NCI-H226 (cell line): ENCODE measurements at regions not wholly inside any gene's neighbourhood (a gene's known extent, or its start where the extent isn't known, plus 50 kb on each side); places are given as distances from the start of the nearest gene placed in this dataset.
"Not testable (repeated sequence)": the region's sequence is repeated elsewhere in the genome, so short reads cannot be mapped to it uniquely, and the experiment has no call there.

Source experiments
- DNase-seq: peaks from one replicate; pipeline ENCODE4 v3.0.0-alpha.2; 2015

- no peak for DNase-seq
Observed at GRCh38 chr7:156545979-156546378, 94.6 kb upstream of the RNF32 start.

- DNase-seq: no peak
Observed at GRCh38 chr7:156544919-156545715, 95.5 kb upstream of the RNF32 start.

DNA sequence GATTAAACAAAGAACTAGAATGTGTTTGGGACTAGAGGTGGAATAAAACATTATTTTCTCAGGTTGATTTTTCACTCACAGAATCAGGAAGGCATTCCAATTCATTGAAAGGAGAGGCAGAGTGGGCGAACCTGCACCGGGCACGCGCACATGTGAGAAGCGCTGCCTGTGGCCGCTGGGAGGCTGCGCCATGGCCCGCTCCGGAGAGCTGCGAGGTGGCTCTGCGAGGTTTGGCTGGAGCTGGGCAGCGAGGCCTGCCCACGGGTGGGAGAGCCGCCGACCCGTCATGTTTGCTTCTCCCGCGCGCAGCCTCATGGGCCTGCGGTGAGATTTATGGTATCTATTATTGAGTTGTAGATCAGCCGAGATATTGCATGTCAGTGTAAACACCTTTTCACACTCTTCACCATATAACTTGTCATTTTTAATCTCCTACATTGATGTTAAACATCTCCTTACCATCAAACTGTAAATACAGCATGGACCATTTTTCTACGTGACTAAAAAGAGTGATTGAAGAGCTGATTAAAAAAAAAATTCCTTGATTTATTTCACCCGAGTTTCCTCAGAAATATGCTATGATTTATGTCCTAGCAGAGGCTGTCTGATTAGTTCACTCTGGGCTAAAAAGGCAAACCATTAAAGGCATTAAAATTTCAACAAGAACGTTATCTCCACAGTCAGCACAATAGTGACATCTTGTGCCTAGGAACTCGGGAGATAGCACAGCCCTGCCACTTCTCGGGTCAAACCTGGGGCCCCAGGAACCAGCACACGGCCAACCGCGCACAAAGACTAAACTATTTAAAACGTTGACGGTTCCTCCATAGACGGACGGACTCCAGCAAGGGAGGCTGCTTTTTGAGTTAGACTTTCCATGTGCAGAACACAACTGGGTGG lies 96.6 kb upstream of the RNF32 start:
- DNase-seq: no peak

- no peak for DNase-seq
Observed at GRCh38 chr7:156540619-156541165, 99.9 kb upstream of the RNF32 start.

- DNase-seq: no peak
Observed at GRCh38 chr7:156539999-156540398, 100.6 kb upstream of the RNF32 start.

GRCh38 chr7:156537006-156537405 lies 103.6 kb upstream of the RNF32 start:
- DNase-seq: no peak

GRCh38 chr7:156534925-156535324 lies 105.6 kb upstream of the RNF32 start:
- no peak for DNase-seq

DNA sequence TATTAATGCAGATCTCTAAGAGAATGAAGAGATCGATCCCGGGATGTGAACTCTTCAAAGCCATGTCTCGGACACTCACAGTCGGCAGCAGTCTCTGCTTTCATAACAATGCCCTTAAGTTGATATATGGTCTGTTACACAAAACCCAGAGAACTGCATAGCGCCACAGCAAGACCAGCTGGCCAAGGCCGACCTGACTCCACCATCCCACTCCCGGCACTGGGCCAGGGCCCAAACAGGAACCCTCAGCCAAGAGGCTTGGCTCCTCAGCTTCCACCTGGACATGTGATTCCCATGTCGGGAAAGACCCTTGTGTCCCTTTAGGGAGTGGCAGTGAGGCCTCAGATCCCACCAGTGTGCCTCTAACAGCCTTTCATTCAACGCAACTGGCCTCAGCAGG lies 106.6 kb upstream of the RNF32 start:
- no peak for DNase-seq

GRCh38 chr7:156533420-156533819 lies 107.2 kb upstream of the RNF32 start:
- DNase-seq: no peak

DNA sequence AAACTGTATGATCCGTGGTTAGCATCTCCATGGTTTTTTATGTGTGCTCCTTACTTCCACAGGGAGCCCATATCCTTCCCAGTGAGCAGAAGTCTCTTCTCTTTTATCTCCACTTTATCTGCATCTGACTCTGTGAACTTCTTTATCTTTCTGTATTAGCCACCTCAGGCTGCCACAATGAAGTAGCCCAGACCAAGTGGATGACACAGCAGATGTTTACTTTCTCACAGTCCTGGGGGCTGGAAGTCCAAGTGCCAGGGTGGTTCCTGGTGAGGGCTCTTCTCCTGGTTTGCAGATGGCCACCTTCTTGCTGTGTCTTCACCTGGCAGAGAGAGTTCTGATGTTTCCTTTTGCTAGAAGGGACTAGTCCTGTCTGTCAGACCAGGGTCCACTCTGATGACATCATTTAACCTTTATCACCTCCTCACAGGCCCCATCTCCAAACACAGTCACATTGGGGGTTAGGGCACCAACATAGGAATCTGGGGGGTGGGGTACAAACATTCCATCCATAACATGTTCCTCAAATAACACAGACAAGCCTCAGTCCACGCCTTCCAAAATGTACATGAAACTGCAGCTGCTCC lies 108.5 kb upstream of the RNF32 start:
- no peak for DNase-seq

- no peak for DNase-seq
Observed at GRCh38 chr7:156529956-156530355, 110.6 kb upstream of the RNF32 start.

DNA sequence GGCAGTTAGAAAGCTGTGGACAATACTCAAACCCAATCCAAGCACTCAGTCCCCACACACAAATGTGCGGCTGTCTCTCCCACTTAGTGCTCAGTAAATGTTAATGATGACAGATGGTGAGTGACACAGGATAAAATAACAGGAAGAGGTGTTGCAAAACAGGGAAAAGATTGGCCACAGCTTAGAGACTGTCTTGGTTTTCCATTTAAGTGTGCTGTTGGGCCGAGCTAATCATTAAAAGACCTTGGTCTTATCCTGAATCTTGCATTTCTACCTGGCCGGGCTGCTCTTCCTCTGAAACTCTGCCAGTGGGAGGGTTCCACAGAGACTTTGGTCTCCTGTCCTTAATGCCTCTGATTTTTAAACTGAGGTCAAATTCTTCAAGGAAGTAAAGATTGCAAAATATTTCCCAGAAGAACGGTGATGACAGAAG lies 113.1 kb upstream of the RNF32 start:
- no peak for DNase-seq

DNA sequence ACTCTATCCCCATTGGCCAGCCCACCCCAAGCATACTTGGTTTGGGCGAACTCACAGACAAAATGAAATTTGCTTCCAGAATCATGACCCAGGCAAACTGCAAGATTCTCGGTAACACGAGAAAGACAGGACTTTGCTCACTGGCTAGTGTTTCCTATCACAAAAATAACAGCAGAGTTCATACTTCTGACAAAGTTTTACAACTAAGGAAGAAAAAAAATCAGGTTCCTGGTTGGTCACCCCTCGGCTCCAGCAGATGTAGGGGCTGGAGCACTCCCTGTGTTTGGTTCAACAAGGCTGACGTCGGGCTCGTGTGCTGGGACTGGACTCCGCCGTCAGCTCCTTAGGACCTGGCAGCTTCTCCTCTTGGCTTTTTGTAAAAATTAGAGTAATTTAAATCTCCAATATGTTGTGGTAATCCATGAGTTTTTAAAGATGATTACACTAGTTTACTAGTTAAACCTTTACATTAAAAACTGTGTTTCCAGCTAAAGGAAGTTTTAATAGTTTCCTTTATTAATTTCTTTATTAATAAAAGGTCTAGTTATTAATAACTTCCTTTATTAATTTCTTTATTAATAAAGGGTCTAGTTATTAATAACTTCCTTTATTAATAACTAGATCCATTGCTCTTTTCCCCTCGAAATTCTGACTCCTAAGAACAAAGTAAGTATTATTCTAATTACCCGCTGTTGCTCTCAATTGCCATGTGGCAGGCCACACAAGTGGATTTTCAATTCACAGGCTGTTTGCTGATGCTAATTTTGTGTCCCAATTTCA lies 115.6 kb upstream of the RNF32 start:
- DNase-seq: no peak

- DNase-seq: no peak
Observed at GRCh38 chr7:156523447-156524048, 117.0 kb upstream of the RNF32 start.

- DNase-seq: no peak
Observed at GRCh38 chr7:156522801-156523200, 117.8 kb upstream of the RNF32 start.

DNA sequence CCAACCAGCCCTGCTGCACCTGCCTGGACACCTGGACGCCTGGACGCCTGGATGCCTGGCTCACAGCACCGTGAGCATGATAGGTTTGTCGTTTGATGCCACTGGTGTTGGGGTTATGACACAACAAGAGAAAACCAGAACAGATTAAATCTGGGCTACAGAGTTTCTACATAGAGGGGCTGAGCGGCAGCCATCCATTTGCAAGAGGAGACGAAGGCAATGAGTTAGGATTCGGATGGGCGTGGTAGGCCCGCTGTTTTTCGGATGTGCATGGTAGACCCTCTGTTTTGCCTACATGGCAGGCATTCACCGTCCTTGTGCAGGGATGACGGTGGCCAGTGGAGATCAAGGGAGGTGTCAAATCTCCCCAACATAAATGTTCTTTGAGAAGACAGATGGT lies 121.5 kb upstream of the RNF32 start:
- DNase-seq: no peak

- DNase-seq: no peak
Observed at GRCh38 chr7:156518466-156518865, 122.1 kb upstream of the RNF32 start.

GRCh38 chr7:156517858-156518257 lies 122.7 kb upstream of the RNF32 start:
- DNase-seq: not testable (repeated sequence)

GRCh38 chr7:156516791-156517378 lies 123.7 kb upstream of the RNF32 start:
- no peak for DNase-seq

DNA sequence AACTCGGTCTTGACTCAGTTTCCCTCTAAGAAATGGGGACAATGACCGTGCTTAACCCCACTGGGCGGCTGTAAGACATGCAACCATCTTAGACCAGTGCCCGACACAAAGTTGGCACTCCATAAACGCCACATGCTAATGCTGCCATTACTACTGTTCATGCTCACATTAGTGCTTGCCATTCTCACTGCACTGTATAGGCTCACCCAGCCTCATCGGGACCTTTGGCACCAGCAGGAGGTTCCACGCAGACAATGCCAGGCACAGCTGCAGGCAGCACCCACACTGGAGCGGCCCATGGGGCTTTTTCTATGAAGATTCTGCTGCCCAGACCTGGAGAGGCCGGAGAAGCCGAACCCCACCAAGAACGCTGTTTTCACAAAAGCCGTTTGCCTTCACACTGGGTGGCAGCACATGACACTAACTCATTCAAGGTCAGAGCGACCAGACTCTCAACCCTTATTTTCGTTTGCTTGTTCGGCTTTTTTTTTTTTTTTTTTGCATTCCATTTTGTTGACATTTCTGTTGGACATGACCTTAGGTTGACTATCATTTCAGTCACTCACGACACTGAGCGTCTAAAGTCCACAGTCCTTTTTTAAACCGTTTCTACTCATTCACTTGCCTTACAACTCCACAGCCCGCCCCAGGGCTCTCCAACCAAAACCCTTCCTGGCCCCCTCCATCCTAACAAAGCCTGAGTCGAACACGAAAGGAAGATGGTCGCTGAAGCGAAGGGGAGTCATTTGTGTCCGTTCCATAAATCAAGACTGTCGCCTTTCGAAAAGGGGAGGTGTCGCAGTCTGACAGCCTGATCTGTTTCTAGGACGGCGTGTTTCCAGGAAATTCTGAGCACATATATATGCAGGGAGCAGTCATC lies 124.4 kb upstream of the RNF32 start:
- no peak for DNase-seq

DNA sequence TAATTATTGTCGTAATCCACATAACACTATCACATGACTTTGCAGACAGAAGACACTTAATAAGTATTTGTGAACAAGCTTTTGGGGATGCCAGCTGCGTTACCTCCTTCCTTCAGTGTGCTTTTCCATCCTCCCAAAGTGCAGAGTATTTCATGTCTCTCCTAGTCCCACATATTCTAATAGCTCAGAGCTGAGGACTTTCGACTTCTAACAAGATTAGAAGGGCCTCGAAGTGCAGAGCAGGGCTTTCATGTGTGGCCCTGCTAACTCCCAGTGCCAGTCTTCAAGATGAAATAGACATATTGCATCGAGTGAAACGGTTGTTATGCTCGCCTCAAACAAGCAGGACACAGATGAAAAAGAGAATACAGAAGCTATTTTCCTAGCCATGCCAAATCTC lies 125.7 kb upstream of the RNF32 start:
- DNase-seq: no peak
